Lower lobe of right lung (tissue), 2 donors: ENCODE measurements at regions not wholly inside any gene's neighbourhood (a gene's known extent, or its start where the extent isn't known, plus 50 kb on each side); places are given as distances from the start of the nearest gene placed in this dataset.
A peak's percentile ranks its signal among the peaks of the same experiment; 100 is the strongest.

Experiments
- ATAC-seq, 2 donors: fragments of 200-7000 bp; cut with Tn5 transposase; one replicate each; pipeline ENCODE4 v1.9.1; 2020 to 2022; ENCODE audit warnings: mild to moderate bottlenecking in 2 of 2, moderate library complexity in 2 of 2
- DNase-seq: peaks from one replicate; pipeline ENCODE4 v3.0.0-alpha.2; 2020
- H3K27ac ChIP-seq: fragments of 200-600 bp; one replicate; pipeline ENCODE4 v1.8.0; 2022
- H3K27me3 ChIP-seq: fragments of 200-600 bp; one replicate; pipeline ENCODE4 v1.8.0; 2022; ENCODE audit warnings: low read depth
- H3K36me3 ChIP-seq: fragments of 200-600 bp; one replicate; pipeline ENCODE4 v1.8.0; 2022; ENCODE audit warnings: mild to moderate bottlenecking
- H3K4me1 ChIP-seq: fragments of 200-600 bp; one replicate; pipeline ENCODE4 v1.8.0; 2022
- H3K4me3 ChIP-seq: fragments of 200-600 bp; one replicate; pipeline ENCODE4 v1.8.0; 2022; ENCODE audit warnings: mild to moderate bottlenecking
- H3K9me3 ChIP-seq: fragments of 200-600 bp; one replicate; pipeline ENCODE4 v1.8.0; 2022
- intact Hi-C: fragments of 100-400 bp; cut with DNase I; formaldehyde crosslinking; loops from one replicate; pipeline ENCODE4 v1.11.0; 2022
- TF ChIP-seq, protein P1 (sequence below): fragments of 200-600 bp; IDR thresholded peaks from one replicate; pipeline ENCODE4 v1.8.0; 2022; ENCODE audit warnings: antibody characterized with exemption, mild to moderate bottlenecking
- donor health status: DM: no; HTN: yes; CAD: no; lungs with severe emphysema.

DNA sequence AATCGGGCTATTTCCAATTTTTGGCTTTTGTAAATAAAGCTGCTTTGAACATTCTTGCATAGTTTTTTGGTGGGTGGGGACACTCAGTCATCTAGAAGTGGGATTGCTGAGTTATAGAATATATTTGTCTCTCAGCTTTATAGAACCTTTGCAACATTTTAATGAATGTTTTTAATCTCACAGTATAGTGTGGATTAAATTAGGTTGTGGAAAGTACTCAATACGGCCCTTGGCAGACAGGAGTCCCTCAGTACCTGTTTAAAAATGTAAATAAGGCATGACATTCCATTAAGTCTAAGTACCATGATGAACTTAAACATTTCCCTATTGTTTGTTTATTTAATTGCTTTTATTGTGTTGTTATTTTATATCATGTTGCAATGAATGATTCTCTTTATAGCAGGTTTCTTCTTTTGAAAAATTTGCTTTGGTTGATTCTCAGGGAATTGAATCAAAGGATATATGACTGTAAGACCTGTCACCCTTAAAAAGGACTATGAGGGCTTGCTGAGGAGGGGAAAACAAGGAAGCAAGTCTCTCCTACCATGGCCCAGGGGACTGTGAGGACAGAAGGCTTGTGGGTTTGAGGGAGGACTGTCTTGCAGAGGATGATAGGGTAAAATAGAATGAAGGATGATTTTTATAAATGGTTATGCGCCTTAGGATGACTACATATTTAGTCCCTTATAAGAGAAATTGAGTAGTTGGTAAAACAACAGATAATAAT, 165.1 kb downstream of the RPIA start:
- H3K4me1 ChIP-seq, result peaks cover 6% of the 10 kb centered on the region
- ATAC-seq, result no peak
- intact Hi-C loops, result no loop called here
- no peak overlapping the region for H3K4me3 ChIP-seq
- DNase-seq, result no peak
- TF ChIP-seq, protein P1, sequence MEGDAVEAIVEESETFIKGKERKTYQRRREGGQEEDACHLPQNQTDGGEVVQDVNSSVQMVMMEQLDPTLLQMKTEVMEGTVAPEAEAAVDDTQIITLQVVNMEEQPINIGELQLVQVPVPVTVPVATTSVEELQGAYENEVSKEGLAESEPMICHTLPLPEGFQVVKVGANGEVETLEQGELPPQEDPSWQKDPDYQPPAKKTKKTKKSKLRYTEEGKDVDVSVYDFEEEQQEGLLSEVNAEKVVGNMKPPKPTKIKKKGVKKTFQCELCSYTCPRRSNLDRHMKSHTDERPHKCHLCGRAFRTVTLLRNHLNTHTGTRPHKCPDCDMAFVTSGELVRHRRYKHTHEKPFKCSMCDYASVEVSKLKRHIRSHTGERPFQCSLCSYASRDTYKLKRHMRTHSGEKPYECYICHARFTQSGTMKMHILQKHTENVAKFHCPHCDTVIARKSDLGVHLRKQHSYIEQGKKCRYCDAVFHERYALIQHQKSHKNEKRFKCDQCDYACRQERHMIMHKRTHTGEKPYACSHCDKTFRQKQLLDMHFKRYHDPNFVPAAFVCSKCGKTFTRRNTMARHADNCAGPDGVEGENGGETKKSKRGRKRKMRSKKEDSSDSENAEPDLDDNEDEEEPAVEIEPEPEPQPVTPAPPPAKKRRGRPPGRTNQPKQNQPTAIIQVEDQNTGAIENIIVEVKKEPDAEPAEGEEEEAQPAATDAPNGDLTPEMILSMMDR, result no peak
- no peaks in the 10 kb centered on the region for H3K27me3 ChIP-seq
- no peak overlapping the region for H3K27ac ChIP-seq
- no peaks in the 10 kb centered on the region for H3K9me3 ChIP-seq
- no peaks in the 10 kb centered on the region for H3K36me3 ChIP-seq

- Histone ChIP-seq H3K27ac (no peak overlapping the region), H3K9me3 (no peaks in the 10 kb centered on the region), H3K4me1 (peaks cover 6% of the 10 kb centered on the region), H3K27me3 (no peaks in the 10 kb centered on the region), H3K36me3 (no peaks in the 10 kb centered on the region), H3K4me3 (no peak overlapping the region)
- DNase-seq (no peak), ATAC-seq (no peak)
- TF ChIP-seq, protein P1, result no peak
- intact Hi-C loops, result no loop called here
Observed at GRCh38 chr2:88857274-88857741, 165.8 kb downstream of the RPIA start.

DNA sequence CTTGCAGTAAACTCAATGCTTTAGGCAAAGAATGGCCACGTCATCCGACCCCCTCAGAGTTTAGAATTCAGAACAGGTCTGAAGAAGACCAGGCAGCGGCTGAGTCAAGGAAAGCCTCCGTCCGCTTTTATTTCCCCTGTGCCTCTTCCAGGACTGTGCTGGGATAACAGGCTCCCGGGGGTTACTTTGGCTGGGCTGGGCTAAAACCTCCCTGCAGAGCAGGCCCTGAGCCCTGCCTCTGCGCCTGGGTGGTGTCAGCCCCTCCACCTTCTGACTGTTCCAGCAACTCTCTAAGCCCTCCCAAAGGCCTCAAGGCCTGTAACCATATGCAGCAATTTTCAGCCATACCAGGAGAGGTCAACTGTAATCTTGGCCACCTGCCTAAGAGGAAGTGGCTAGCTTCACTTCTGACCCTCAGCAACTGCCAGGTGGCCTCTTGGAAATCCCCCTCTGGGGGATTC, 166.5 kb downstream of the RPIA start:
- intact Hi-C loops, result no loop called here
- Histone ChIP-seq H3K27ac (no peak overlapping the region), H3K9me3 (no peaks in the 10 kb centered on the region), H3K36me3 (no peaks in the 10 kb centered on the region), H3K4me3 (no peak overlapping the region), H3K4me1 (peaks cover 6% of the 10 kb centered on the region), H3K27me3 (no peaks in the 10 kb centered on the region)
- DNase-seq (no peak), ATAC-seq (peak; percentile 50 to 52)
- TF ChIP-seq, protein P1, result no peak

- Histone ChIP-seq H3K36me3 (no peaks in the 10 kb centered on the region), H3K4me1 (peaks cover 6% of the 10 kb centered on the region), H3K4me3 (no peak overlapping the region), H3K27ac (no peak overlapping the region), H3K9me3 (no peaks in the 10 kb centered on the region), H3K27me3 (no peaks in the 10 kb centered on the region)
- DNase-seq, result no peak
- TF ChIP-seq, protein P1, result no peak
- intact Hi-C loops, result no loop called here
- ATAC-seq, result no peak
Observed at GRCh38 chr2:88859461-88859860, 168.0 kb downstream of the RPIA start.

DNA sequence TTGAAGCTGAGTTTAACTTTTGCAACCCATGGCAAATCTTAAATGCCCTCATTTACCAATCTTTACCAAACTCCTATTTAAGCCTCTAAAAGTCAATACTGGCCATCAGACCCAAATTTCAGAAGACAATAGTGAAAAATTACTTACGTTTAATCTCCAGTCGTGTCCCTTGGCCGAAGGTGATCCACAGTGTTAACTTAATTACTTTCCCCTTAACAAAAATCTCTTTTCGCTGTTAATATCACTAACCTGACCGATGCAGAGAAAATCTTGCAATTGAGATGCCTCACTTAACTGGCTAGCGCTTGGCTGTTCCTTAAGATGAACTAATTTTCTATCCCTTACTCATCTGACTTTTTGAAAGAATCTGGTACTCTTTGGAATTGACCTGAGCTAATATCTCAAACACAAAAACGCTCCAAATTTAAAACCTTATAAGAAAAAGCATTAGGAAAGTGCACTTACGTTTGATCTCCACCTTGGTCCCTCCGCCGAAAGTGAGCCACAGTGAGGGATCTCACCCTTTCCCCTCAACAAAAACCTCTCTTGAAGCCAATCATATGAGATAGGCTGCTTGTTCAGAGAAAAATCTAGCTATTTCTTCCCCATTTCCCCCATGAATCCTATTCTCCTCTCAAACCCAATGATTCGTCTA, 169.1 kb downstream of the RPIA start:
- intact Hi-C loops, result no loop called here
- DNase-seq (no peak), ATAC-seq (no peak)
- no peaks in the 10 kb centered on the region for H3K9me3 ChIP-seq
- H3K4me3 ChIP-seq, result no peak overlapping the region
- H3K36me3 ChIP-seq, result no peaks in the 10 kb centered on the region
- H3K27ac ChIP-seq, result no peak overlapping the region
- TF ChIP-seq, protein P1, result no peak
- H3K4me1 ChIP-seq, result peaks cover 6% of the 10 kb centered on the region
- no peaks in the 10 kb centered on the region for H3K27me3 ChIP-seq
